H1 (cell line): ENCODE measurements at regions not wholly inside any gene's neighbourhood (a gene's known extent, or its start where the extent isn't known, plus 50 kb on each side); places are given as distances from the start of the nearest gene placed in this dataset.

ENCODE experiments used
- CTCF ChIA-PET: fragments of 300-600 bp; sonication (Branson Sonifier 250); formaldehyde crosslinking; loops from one replicate; lab custom pipeline; 2021; ENCODE audit not compliant: partially characterized antibody; lab: Charles Lee
- POLR2A ChIA-PET: fragments of 300-600 bp; sonication (Branson Sonifier 250); formaldehyde crosslinking; loops from one replicate; lab custom pipeline; 2021; ENCODE audit warnings: inconsistent platforms; ENCODE audit not compliant: partially characterized antibody; lab: Charles Lee
- DNase-seq, 2 experiments: peaks; one replicate each; pipeline versions ENCODE4 v3.0.0 to v3.0.0-alpha.2; 2010 to 2022; ENCODE audit warnings: low spot score in 2 of 2, low read depth in 1 of 2, mixed read lengths in 1 of 2
- FAIRE-seq: peaks from 2 replicates; lab custom pipeline; 2011; peaks lifted over from hg19 to GRCh38; lab: Jason Lieb, UNC
- H2AFZ ChIP-seq: 2 replicates; pipeline ENCODE4 v1.8.1; 2012; ENCODE audit warnings: low read length, inconsistent platforms
- H2AK5ac ChIP-seq: 2 replicates; pipeline ENCODE4 v1.6.1; 2013; ENCODE audit warnings: low read depth, low read length
- H2BK120ac ChIP-seq: replicated peaks from 2 replicates; pipeline ENCODE3; 2013; ENCODE audit warnings: low read depth, low read length, inconsistent platforms
- H2BK12ac ChIP-seq: 2 replicates; pipeline ENCODE4 v1.6.1; 2013; ENCODE audit warnings: low read depth, low read length
- H2BK15ac ChIP-seq: 2 replicates; pipeline ENCODE4 v1.6.1; 2013; ENCODE audit warnings: low read length
- H2BK20ac ChIP-seq: 2 replicates; pipeline ENCODE4 v1.6.1; 2013; ENCODE audit warnings: low read length
- H2BK5ac ChIP-seq: 2 replicates; pipeline ENCODE4 v1.6.1; 2013; ENCODE audit warnings: low read depth, low read length
- H3K14ac ChIP-seq: 2 replicates; pipeline ENCODE4 v1.6.1; 2013; ENCODE audit warnings: inconsistent platforms; ENCODE audit not compliant: insufficient read length
- H3K18ac ChIP-seq: 2 replicates; pipeline ENCODE4 v1.6.1; 2013; ENCODE audit warnings: low read length; ENCODE audit errors: extremely low read depth
- H3K23ac ChIP-seq: 2 replicates; pipeline ENCODE4 v1.6.1; 2013; ENCODE audit warnings: inconsistent platforms; ENCODE audit not compliant: insufficient read length
- H3K23me2 ChIP-seq: 2 replicates; pipeline ENCODE4 v1.6.1; 2013; ENCODE audit warnings: low read depth, low read length
- H3K27ac ChIP-seq: 2 replicates; pipeline ENCODE4 v1.6.1; 2011; ENCODE audit warnings: low read depth, low read length, inconsistent platforms
- H3K27me3 ChIP-seq, 4 experiments: replicated peaks in 1 of 4; 1 replicate in 1 of 4; 2 replicates in 3 of 4; pipeline versions ENCODE4 v1.6.1 to v1.8.1; 2011 to 2013; ENCODE audit warnings: low read length in 3 of 4, mild to moderate bottlenecking in 3 of 4, inconsistent platforms in 2 of 4, mixed read lengths in 2 of 4, moderate library complexity in 1 of 4; ENCODE audit not compliant: control insufficient read depth in 3 of 4, insufficient read depth in 3 of 4; ENCODE audit errors: extremely low read depth in 1 of 4
- H3K36me3 ChIP-seq, 4 experiments: 2 replicates each; pipeline versions ENCODE4 v1.6.1 to v1.8.1; 2011 to 2013; ENCODE audit warnings: mild to moderate bottlenecking in 4 of 4, low read length in 3 of 4, moderate library complexity in 2 of 4, control low read depth in 1 of 4, inconsistent platforms in 1 of 4; ENCODE audit not compliant: insufficient read depth in 4 of 4, control insufficient read depth in 2 of 4
- H3K4ac ChIP-seq: replicated peaks from 2 replicates; pipeline ENCODE3; 2013; ENCODE audit warnings: low read length, low read depth, mixed read lengths, inconsistent platforms; ENCODE audit not compliant: insufficient read length
- H3K4me1 ChIP-seq, 4 experiments: replicated peaks in 1 of 4; 1 replicate in 1 of 4; 2 replicates in 3 of 4; pipeline versions ENCODE4 v1.6.1 to v1.8.1; 2011 to 2013; ENCODE audit warnings: low read length in 3 of 4, inconsistent platforms in 2 of 4, mixed read lengths in 1 of 4; ENCODE audit not compliant: insufficient read depth in 4 of 4, control insufficient read depth in 3 of 4
- H3K4me2 ChIP-seq, 2 experiments: 2 replicates each; pipeline versions ENCODE4 v1.6.1 to v1.8.1; 2011 to 2013; ENCODE audit warnings: low read depth in 2 of 2, low read length in 2 of 2, control low read depth in 1 of 2, inconsistent platforms in 1 of 2, mild to moderate bottlenecking in 1 of 2; ENCODE audit not compliant: insufficient read depth in 1 of 2
- H3K4me3 ChIP-seq, 4 experiments: fragments of 200-600, 300-600 bp in 1 of 4; sonication (generic), shearing (Covaris generic), sonication (Bioruptor Twin) in 1 of 4; 2 replicates each; pipeline versions ENCODE4 v1.5.1 to v1.8.1; 2011 to 2016; ENCODE audit warnings: low read length in 4 of 4, low read depth in 3 of 4, control low read depth in 2 of 4, inconsistent platforms in 2 of 4, mild to moderate bottlenecking in 2 of 4, mixed read lengths in 1 of 4, moderate library complexity in 1 of 4; ENCODE audit not compliant: insufficient read depth in 2 of 4; ENCODE audit errors: extremely low read depth in 1 of 4
- H3K56ac ChIP-seq: replicated peaks from 2 replicates; pipeline ENCODE3; 2013; ENCODE audit warnings: low read depth, mild to moderate bottlenecking, mixed read lengths, low read length, inconsistent platforms; ENCODE audit not compliant: insufficient read length
- H3K79me1 ChIP-seq: 2 replicates; pipeline ENCODE4 v1.6.1; 2013; ENCODE audit warnings: low read depth, low read length, control low read depth
- H3K79me2 ChIP-seq, 2 experiments: 2 replicates each; pipeline versions ENCODE4 v1.6.1 to v1.8.1; 2012 to 2013; ENCODE audit warnings: low read length in 2 of 2, mild to moderate bottlenecking in 2 of 2, inconsistent platforms in 1 of 2; ENCODE audit not compliant: insufficient read depth in 2 of 2, control insufficient read depth in 1 of 2
- H3K9ac ChIP-seq, 4 experiments: replicated peaks in 1 of 4; 1 replicate in 1 of 4; 2 replicates in 3 of 4; pipeline versions ENCODE4 v1.6.1 to v1.8.1; 2011 to 2013; ENCODE audit warnings: low read depth in 3 of 4, low read length in 3 of 4, control low read depth in 2 of 4, mild to moderate bottlenecking in 2 of 4, moderate library complexity in 2 of 4, inconsistent platforms in 1 of 4; ENCODE audit errors: extremely low read depth in 1 of 4
- H3K9me3 ChIP-seq, 2 experiments: 2 replicates each; pipeline versions ENCODE4 v1.6.1 to v1.8.1; 2012 to 2013; ENCODE audit warnings: mild to moderate bottlenecking in 2 of 2, moderate library complexity in 2 of 2, control low read depth in 1 of 2, inconsistent platforms in 1 of 2, low read depth in 1 of 2, low read length in 1 of 2, mixed read lengths in 1 of 2; ENCODE audit not compliant: insufficient read depth in 2 of 2
- H4K20me1 ChIP-seq, 2 experiments: replicated peaks in 1 of 2; 2 replicates each; pipeline versions ENCODE3 to v1.8.1; 2011 to 2013; ENCODE audit warnings: inconsistent platforms in 2 of 2, low read length in 2 of 2, mild to moderate bottlenecking in 1 of 2; ENCODE audit not compliant: insufficient read depth in 2 of 2, control insufficient read depth in 1 of 2
- H4K5ac ChIP-seq: 2 replicates; pipeline ENCODE4 v1.6.1; 2013; ENCODE audit warnings: low read length, low read depth, mixed read lengths, inconsistent platforms; ENCODE audit not compliant: insufficient read length
- H4K8ac ChIP-seq: 2 replicates; pipeline ENCODE4 v1.8.0; 2013; ENCODE audit warnings: mild to moderate bottlenecking, moderate library complexity, low read length, inconsistent platforms; ENCODE audit not compliant: insufficient read depth; ENCODE audit errors: extremely low read depth
- H4K91ac ChIP-seq: replicated peaks from 2 replicates; pipeline ENCODE3; 2013; ENCODE audit warnings: low read length, mixed read lengths, inconsistent platforms; ENCODE audit not compliant: insufficient read length
- BACH1 ChIP-seq: IDR thresholded peaks from 2 replicates; pipeline ENCODE4 v1.6.1; 2012; ENCODE audit warnings: low read length, improper control_type of control experiment
- CHD1 ChIP-seq: IDR thresholded peaks from 2 replicates; pipeline ENCODE4 v1.6.1; 2012; ENCODE audit warnings: low read depth, low read length, improper control_type of control experiment
- EP300 ChIP-seq, 2 experiments: IDR thresholded peaks; 1 replicate in 1 of 2; 2 replicates in 1 of 2; pipeline ENCODE4 v1.6.1; 2011 to 2012; ENCODE audit warnings: low read depth in 2 of 2, low read length in 2 of 2, mild to moderate bottlenecking in 2 of 2, borderline replicate concordance in 1 of 2, inconsistent platforms in 1 of 2, moderate library complexity in 1 of 2
- FOSL1 ChIP-seq: IDR thresholded peaks from 2 replicates; pipeline ENCODE4 v1.6.1; 2011; ENCODE audit warnings: mild to moderate bottlenecking, low read depth, low read length, moderate library complexity; ENCODE audit not compliant: insufficient read depth
- NRF1 ChIP-seq: IDR thresholded peaks from 2 replicates; pipeline ENCODE4 v1.6.1; 2011; ENCODE audit warnings: mild to moderate bottlenecking, low read depth, low read length, improper control_type of control experiment
- POLR2A ChIP-seq, 2 experiments: IDR thresholded peaks; 1 replicate in 1 of 2; 2 replicates in 1 of 2; pipeline ENCODE4 v1.6.1; 2011; ENCODE audit warnings: low read depth in 2 of 2, low read length in 2 of 2, mild to moderate bottlenecking in 2 of 2; ENCODE audit errors: control extremely low read depth in 1 of 2
- RAD21 ChIP-seq, 2 experiments: IDR thresholded peaks in 1 of 2; conservative IDR thresholded peaks in 1 of 2; 2 replicates each; pipeline ENCODE4 v1.6.1; 2011; ENCODE audit warnings: low read depth in 2 of 2, low read length in 2 of 2, improper control_type of control experiment in 1 of 2, inconsistent platforms in 1 of 2, mild to moderate bottlenecking in 1 of 2, moderate library complexity in 1 of 2
- SIRT6 ChIP-seq: IDR thresholded peaks from one replicate; pipeline ENCODE4 v1.7.1; 2012; ENCODE audit warnings: low read length, inconsistent platforms
- WGBS, 2 experiments: shearing (Covaris generic) in 1 of 2; methylation state at CpG; one replicate each; pipeline versions ENCODE4 v1.1.6 to v1.1.7; 2013 to 2015; ENCODE audit warnings: low lambda C conversion rate in 2 of 2, mixed read lengths in 2 of 2, inconsistent platforms in 1 of 2, low coverage in 1 of 2, missing lambda C conversion rate in 1 of 2; ENCODE audit not compliant: insufficient replicate concordance in 2 of 2, insufficient coverage in 1 of 2, insufficient read length in 1 of 2; ENCODE audit errors: extremely low coverage in 1 of 2, missing lambda C conversion rate in 1 of 2; 5-methylcytosine and 5-hydroxymethylcytosine counted together

- H4K20me1 ChIP-seq, result no peaks in the 10 kb centered on the region
- H2BK15ac ChIP-seq, result no peak overlapping the region
- H3K4ac ChIP-seq, result no peak overlapping the region
- H2AFZ ChIP-seq, result no peak overlapping the region
- ChIA-PET POLR2A (no interaction called here), CTCF (interaction anchor here (0.8 kb wide), 1 partner anchor 400 kb away, joined by 3 read pairs; no protein-coding TSS in a partner anchor)
- H3K9me3 ChIP-seq, result 0 out of 4 replicates have a peak, but pooled peaks cover 0 to 2% of the 10 kb centered on the region in 2 experiments
- H3K36me3 ChIP-seq, result no peaks in the 10 kb centered on the region
- H3K27ac ChIP-seq, result no peak overlapping the region
- H3K9ac ChIP-seq, result no peak overlapping the region
- TF ChIP-seq CHD1, result no peak
- no peak for TF ChIP-seq FOSL1
- TF ChIP-seq RAD21 (IDR thresholded peaks at IDR 0.05 in 1 of 2, conservative IDR thresholded peaks at IDR 0.05 in 1 of 2; ENCODE audit: low read depth in 2 of 2, low read length in 2 of 2), result no peak
- TF ChIP-seq SIRT6, result no peak
- no peak for TF ChIP-seq NRF1
- no peak for TF ChIP-seq BACH1
- TF ChIP-seq POLR2A (IDR thresholded peaks at IDR 0.05; ENCODE audit: control extremely low read depth in 1 of 2, low read depth in 2 of 2, low read length in 2 of 2), result no peak
- TF ChIP-seq EP300 (IDR thresholded peaks at IDR 0.05; ENCODE audit: borderline replicate concordance in 1 of 2, low read depth in 2 of 2, low read length in 2 of 2), result no peak
- no peak overlapping the region for H3K4me2 ChIP-seq
- H3K23me2 ChIP-seq, result peaks cover 4% of the 10 kb centered on the region; the same call in 1 of the 2 replicates
- no peaks in the 10 kb centered on the region; a peak in 1 of 7 replicates for H3K4me1 ChIP-seq
- H3K27me3 ChIP-seq, result no peaks in the 10 kb centered on the region; a peak in 2 of 7 replicates
- no peak overlapping the region for H2BK120ac ChIP-seq
- no peak overlapping the region for H3K23ac ChIP-seq
- H3K14ac ChIP-seq, result no peak overlapping the region
- no peak overlapping the region for H4K91ac ChIP-seq
- H3K79me2 ChIP-seq, result no peaks in the 10 kb centered on the region
- H2BK5ac ChIP-seq, result no peak overlapping the region
- H2BK12ac ChIP-seq, result no peak overlapping the region
- 81% methylated on average over 5 of the region's 5 CpGs; no CpG with 5 or more reads in 1 of the 2 experiments for WGBS, 2 experiments
- H4K8ac ChIP-seq, result no peak overlapping the region
- H3K56ac ChIP-seq, result no peak overlapping the region
- no peak for DNase-seq
- H4K5ac ChIP-seq, result no peak overlapping the region
- H2AK5ac ChIP-seq, result no peak overlapping the region
- H3K18ac ChIP-seq, result no peak overlapping the region
- no peak overlapping the region for H2BK20ac ChIP-seq
- no peak for FAIRE-seq
- no peaks in the 10 kb centered on the region for H3K79me1 ChIP-seq
- H3K4me3 ChIP-seq, result no peak overlapping the region
Measured at GRCh38 chr16:86662195-86662594, 83.8 kb downstream of the FOXL1 start.
